CD4-positive, alpha-beta T cell (primary cell): ENCODE measurements at regions not wholly inside any gene's neighbourhood (a gene's known extent, or its start where the extent isn't known, plus 50 kb on each side); places are given as distances from the start of the nearest gene placed in this dataset.

Experiments used
- ATAC-seq: fragments of 200-7000 bp; cut with Tn5 transposase; one replicate; pipeline ENCODE4 v1.10.0; 2022; ENCODE audit warnings: mild to moderate bottlenecking; ENCODE audit not compliant: poor library complexity
- CTCF ChIA-PET: fragments of 350-600 bp; sonication (Branson Sonifier 250); formaldehyde crosslinking; loops from one replicate; lab custom pipeline; 2021; ENCODE audit warnings: antibody characterized with exemption, inconsistent platforms; lab: Charles Lee
- POLR2A ChIA-PET: fragments of 350-600 bp; sonication (Branson Sonifier 250); formaldehyde crosslinking; loops from one replicate; lab custom pipeline; 2021; ENCODE audit warnings: antibody characterized with exemption, inconsistent platforms; lab: Charles Lee
- DNase-seq, 14 experiments: peaks; one replicate each; pipeline ENCODE4 v3.0.0-alpha.2; 2013 to 2020; ENCODE audit warnings: mixed read lengths in 2 of 14
- H3K27ac ChIP-seq, 2 donors: one replicate each; pipeline versions ENCODE4 v1.5.1 to v1.7.0; 2013; ENCODE audit warnings: low read length in 2 of 2, low read depth in 1 of 2, mild to moderate bottlenecking in 1 of 2
- H3K27me3 ChIP-seq, 2 experiments: 1 replicate in 1 of 2; 2 replicates in 1 of 2; pipeline versions ENCODE4 v1.6.1 to v1.7.0; 2013; ENCODE audit warnings: low read length in 2 of 2, control low read depth in 1 of 2, mild to moderate bottlenecking in 1 of 2, moderate library complexity in 1 of 2; ENCODE audit not compliant: insufficient read depth in 2 of 2, control insufficient read depth in 1 of 2
- H3K36me3 ChIP-seq: one replicate; pipeline ENCODE4 v1.6.1; 2013; ENCODE audit warnings: low read length, control low read depth; ENCODE audit not compliant: insufficient read depth
- H3K4me1 ChIP-seq: one replicate; pipeline ENCODE4 v1.6.1; 2013; ENCODE audit warnings: low read length, control low read depth; ENCODE audit not compliant: insufficient read depth
- H3K4me3 ChIP-seq: one replicate; pipeline ENCODE4 v1.5.1; 2013; ENCODE audit warnings: mild to moderate bottlenecking, low read length, moderate library complexity
- H3K9me3 ChIP-seq, 2 experiments: 1 replicate in 1 of 2; 2 replicates in 1 of 2; pipeline versions ENCODE4 v1.6.1 to v1.7.0; 2013; ENCODE audit warnings: low read length in 2 of 2, mild to moderate bottlenecking in 2 of 2, control low read depth in 1 of 2, moderate library complexity in 1 of 2; ENCODE audit not compliant: control insufficient read depth in 1 of 2, insufficient read depth in 1 of 2
- H3K27ac Mint-ChIP-seq: one replicate; pipeline ENCODE4 v1.8.0; 2020; ENCODE audit warnings: mixed read lengths
- H3K27me3 Mint-ChIP-seq: one replicate; pipeline ENCODE4 v1.8.0; 2021; ENCODE audit warnings: mixed read lengths
- H3K36me3 Mint-ChIP-seq: one replicate; pipeline ENCODE4 v1.8.0; 2021; ENCODE audit warnings: low read depth, mixed read lengths
- H3K4me1 Mint-ChIP-seq: one replicate; pipeline ENCODE4 v1.8.0; 2021; ENCODE audit warnings: low read depth, mixed read lengths
- H3K4me3 Mint-ChIP-seq: one replicate; pipeline ENCODE4 v1.8.0; 2020; ENCODE audit warnings: mild to moderate bottlenecking, mixed read lengths
- H3K9me3 Mint-ChIP-seq: one replicate; pipeline ENCODE4 v1.8.0; 2020; ENCODE audit warnings: mixed read lengths
- intact Hi-C, 2 experiments: fragments of 100-400 bp; cut with DNase I in 1 of 2; cut with micrococcal nuclease in 1 of 2; formaldehyde crosslinking; loops; one replicate each; pipeline versions ENCODE4 v1.15.1 to v1.9.0; 2023 to 2025; cut with DNase I, micrococcal nuclease
- TF ChIP-seq, protein P1 (sequence below): fragments of 200-600 bp; IDR thresholded peaks from one replicate; pipeline ENCODE4 v1.8.0; 2022; ENCODE audit warnings: antibody characterized with exemption, mild to moderate bottlenecking

DNA sequence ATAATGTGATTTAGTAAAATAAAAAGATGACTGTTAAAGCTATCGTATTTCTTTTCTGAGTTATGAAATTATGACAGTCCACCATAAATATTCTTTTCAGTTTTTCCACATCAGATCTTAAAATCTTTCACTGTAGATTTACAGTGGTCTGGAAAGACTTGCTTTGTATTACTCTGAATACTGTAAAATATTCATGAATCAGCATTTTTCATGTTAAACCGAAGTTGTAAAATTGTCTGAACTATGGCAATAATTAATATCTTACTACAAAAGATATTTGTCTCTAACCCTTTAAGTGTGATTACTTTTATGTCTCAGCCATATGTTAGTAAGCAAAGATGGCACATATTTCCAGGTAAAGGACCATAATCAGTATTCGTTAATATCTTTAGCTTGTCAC is 1397.2 kb upstream of the PCDH9 start:
- DNase-seq: no peak
- CTCF ChIA-PET: no interaction called here
- no peaks in the 10 kb centered on the region for H3K27me3 Mint-ChIP-seq

DNA sequence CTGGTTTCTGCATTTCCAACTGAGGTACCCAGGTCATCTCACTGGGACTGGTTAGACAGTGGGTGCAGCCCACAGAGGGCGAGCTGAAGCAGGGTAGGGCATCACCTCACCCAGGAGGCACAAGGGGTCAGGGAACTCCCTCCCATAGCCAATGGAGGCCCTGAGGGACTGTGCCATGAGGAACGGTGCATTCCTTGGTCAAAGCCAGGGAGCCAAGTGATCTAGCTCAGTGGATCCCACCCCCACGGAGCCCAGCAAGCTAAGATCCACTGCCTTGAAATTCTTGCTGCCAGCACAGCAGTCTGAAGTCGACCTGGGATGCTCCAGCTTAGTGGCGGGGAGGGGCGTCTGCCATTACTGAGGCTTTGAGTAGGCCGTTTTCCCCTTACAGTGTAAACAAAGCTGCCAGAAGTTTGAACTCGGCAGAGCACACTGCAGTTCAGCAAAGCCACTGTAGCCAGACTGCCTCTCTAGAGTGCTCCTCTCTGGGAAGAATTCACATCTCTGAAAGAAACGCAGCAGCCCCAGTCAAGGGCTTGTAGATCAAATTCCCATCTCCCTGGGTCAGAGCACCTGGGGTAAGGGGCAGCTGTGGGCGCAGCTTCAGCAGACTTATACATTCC is 1386.6 kb upstream of the PCDH9 start:
- H3K27ac ChIP-seq: no peak overlapping the region
- DNase-seq (no peak), ATAC-seq (no peak)
- H3K27ac Mint-ChIP-seq: no peak overlapping the region
- peaks cover 0 to 16% of the 10 kb centered on the region in 2 experiments for H3K9me3 ChIP-seq
- H3K27me3 ChIP-seq: no peaks in the 10 kb centered on the region
- H3K36me3 ChIP-seq: no peaks in the 10 kb centered on the region
- H3K27me3 Mint-ChIP-seq: no peaks in the 10 kb centered on the region
- POLR2A ChIA-PET: no interaction called here
- no peaks in the 10 kb centered on the region for H3K4me1 ChIP-seq
- no peaks in the 10 kb centered on the region for H3K36me3 Mint-ChIP-seq
- peaks cover 10% of the 10 kb centered on the region for H3K9me3 Mint-ChIP-seq
- CTCF ChIA-PET: no interaction called here
- TF ChIP-seq, protein P1, sequence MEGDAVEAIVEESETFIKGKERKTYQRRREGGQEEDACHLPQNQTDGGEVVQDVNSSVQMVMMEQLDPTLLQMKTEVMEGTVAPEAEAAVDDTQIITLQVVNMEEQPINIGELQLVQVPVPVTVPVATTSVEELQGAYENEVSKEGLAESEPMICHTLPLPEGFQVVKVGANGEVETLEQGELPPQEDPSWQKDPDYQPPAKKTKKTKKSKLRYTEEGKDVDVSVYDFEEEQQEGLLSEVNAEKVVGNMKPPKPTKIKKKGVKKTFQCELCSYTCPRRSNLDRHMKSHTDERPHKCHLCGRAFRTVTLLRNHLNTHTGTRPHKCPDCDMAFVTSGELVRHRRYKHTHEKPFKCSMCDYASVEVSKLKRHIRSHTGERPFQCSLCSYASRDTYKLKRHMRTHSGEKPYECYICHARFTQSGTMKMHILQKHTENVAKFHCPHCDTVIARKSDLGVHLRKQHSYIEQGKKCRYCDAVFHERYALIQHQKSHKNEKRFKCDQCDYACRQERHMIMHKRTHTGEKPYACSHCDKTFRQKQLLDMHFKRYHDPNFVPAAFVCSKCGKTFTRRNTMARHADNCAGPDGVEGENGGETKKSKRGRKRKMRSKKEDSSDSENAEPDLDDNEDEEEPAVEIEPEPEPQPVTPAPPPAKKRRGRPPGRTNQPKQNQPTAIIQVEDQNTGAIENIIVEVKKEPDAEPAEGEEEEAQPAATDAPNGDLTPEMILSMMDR: no peak
- no peaks in the 10 kb centered on the region for H3K4me1 Mint-ChIP-seq
- no peak overlapping the region for H3K4me3 Mint-ChIP-seq
- intact Hi-C loops: no loop called here
- H3K4me3 ChIP-seq: no peak overlapping the region

More for the DNA sequence above, 1397.2 kb upstream of the PCDH9 start:
- TF ChIP-seq, protein P1: no peak
- H3K27ac ChIP-seq: no peak overlapping the region
- Mint-ChIP-seq H3K4me1 (no peaks in the 10 kb centered on the region), H3K27ac (no peak overlapping the region), H3K9me3 (no peaks in the 10 kb centered on the region), H3K4me3 (no peak overlapping the region), H3K36me3 (no peaks in the 10 kb centered on the region)
- H3K4me1 ChIP-seq: no peaks in the 10 kb centered on the region
- peaks cover 0 to 5% of the 10 kb centered on the region in 2 experiments for H3K9me3 ChIP-seq
- ATAC-seq: no peak
- POLR2A ChIA-PET: no interaction called here
- H3K4me3 ChIP-seq: no peak overlapping the region
- no peaks in the 10 kb centered on the region for H3K27me3 ChIP-seq
- intact Hi-C loops: no loop called here
- H3K36me3 ChIP-seq: no peaks in the 10 kb centered on the region

DNA sequence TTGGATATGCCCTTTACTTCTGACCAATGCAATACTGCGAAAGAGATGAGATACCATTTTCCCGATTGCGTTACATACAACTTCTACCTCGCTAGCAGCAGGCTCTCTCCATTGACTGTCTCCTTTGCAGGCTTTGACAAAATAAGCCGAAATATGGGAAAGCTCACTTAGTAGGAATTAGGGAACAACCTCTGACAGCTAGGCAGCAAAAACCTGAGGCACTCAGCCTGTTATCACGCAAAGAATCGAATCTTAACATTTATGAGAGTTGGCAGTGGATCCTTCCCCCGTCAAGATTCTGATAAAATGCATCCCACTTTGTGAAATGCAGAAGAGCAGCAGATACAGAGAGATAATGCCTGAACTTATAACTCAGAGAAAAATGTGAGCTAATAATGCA is 1379.5 kb upstream of the PCDH9 start:
- ATAC-seq (no peak), DNase-seq (no peak)
- H3K9me3 ChIP-seq: peaks cover 0 to 5% of the 10 kb centered on the region in 2 experiments
- H3K4me1 ChIP-seq: no peaks in the 10 kb centered on the region
- no peaks in the 10 kb centered on the region for H3K36me3 ChIP-seq
- H3K27ac Mint-ChIP-seq: no peak overlapping the region
- intact Hi-C loops: no loop called here
- H3K4me3 ChIP-seq: no peak overlapping the region
- no peaks in the 10 kb centered on the region for H3K27me3 Mint-ChIP-seq
- H3K27ac ChIP-seq: no peak overlapping the region
- no peaks in the 10 kb centered on the region for H3K27me3 ChIP-seq
- H3K4me3 Mint-ChIP-seq: no peak overlapping the region
- H3K36me3 Mint-ChIP-seq: no peaks in the 10 kb centered on the region
- H3K4me1 Mint-ChIP-seq: no peaks in the 10 kb centered on the region
- POLR2A ChIA-PET: no interaction called here
- TF ChIP-seq, protein P1: no peak
- CTCF ChIA-PET: no interaction called here
- peaks cover 3% of the 10 kb centered on the region for H3K9me3 Mint-ChIP-seq
